ENCODE measurements at regions not wholly inside any gene's neighbourhood (a gene's known extent, or its start where the extent isn't known, plus 50 kb on each side); places are given as distances from the start of the nearest gene placed in this dataset.
A peak's percentile ranks its signal among the peaks of the same experiment; 100 is the strongest.

DNA sequence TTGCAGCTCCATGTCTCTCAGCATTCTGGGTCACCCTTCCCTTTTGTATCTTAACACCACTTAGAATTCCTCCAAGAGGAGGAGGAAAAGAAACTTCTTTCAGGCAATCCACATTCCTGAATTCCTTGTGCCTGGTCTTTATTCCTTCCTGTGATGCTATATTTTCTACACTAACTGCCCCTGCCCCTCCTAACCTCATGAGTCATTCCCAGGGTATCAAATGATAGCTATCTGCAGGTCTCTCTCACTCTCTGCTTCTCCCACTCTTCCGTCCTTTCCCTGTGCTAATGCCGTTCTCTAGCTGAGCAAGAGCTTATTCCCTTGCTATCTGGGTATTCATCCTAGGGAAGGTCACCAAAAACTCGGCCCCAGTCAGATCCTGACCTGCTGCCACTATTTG is 395.0 kb upstream of the TCF4 start (continued):
- TF ChIP-seq, protein P1, sequence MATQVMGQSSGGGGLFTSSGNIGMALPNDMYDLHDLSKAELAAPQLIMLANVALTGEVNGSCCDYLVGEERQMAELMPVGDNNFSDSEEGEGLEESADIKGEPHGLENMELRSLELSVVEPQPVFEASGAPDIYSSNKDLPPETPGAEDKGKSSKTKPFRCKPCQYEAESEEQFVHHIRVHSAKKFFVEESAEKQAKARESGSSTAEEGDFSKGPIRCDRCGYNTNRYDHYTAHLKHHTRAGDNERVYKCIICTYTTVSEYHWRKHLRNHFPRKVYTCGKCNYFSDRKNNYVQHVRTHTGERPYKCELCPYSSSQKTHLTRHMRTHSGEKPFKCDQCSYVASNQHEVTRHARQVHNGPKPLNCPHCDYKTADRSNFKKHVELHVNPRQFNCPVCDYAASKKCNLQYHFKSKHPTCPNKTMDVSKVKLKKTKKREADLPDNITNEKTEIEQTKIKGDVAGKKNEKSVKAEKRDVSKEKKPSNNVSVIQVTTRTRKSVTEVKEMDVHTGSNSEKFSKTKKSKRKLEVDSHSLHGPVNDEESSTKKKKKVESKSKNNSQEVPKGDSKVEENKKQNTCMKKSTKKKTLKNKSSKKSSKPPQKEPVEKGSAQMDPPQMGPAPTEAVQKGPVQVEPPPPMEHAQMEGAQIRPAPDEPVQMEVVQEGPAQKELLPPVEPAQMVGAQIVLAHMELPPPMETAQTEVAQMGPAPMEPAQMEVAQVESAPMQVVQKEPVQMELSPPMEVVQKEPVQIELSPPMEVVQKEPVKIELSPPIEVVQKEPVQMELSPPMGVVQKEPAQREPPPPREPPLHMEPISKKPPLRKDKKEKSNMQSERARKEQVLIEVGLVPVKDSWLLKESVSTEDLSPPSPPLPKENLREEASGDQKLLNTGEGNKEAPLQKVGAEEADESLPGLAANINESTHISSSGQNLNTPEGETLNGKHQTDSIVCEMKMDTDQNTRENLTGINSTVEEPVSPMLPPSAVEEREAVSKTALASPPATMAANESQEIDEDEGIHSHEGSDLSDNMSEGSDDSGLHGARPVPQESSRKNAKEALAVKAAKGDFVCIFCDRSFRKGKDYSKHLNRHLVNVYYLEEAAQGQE (IDR thresholded peaks at IDR 0.05; ENCODE audit: borderline replicate concordance) = no peak
- TF ChIP-seq, protein P1 (CRISPR knock-in tag; IDR thresholded peaks at IDR 0.05; ENCODE audit: low read depth) = no peak
- TF ChIP-seq, protein P2, sequence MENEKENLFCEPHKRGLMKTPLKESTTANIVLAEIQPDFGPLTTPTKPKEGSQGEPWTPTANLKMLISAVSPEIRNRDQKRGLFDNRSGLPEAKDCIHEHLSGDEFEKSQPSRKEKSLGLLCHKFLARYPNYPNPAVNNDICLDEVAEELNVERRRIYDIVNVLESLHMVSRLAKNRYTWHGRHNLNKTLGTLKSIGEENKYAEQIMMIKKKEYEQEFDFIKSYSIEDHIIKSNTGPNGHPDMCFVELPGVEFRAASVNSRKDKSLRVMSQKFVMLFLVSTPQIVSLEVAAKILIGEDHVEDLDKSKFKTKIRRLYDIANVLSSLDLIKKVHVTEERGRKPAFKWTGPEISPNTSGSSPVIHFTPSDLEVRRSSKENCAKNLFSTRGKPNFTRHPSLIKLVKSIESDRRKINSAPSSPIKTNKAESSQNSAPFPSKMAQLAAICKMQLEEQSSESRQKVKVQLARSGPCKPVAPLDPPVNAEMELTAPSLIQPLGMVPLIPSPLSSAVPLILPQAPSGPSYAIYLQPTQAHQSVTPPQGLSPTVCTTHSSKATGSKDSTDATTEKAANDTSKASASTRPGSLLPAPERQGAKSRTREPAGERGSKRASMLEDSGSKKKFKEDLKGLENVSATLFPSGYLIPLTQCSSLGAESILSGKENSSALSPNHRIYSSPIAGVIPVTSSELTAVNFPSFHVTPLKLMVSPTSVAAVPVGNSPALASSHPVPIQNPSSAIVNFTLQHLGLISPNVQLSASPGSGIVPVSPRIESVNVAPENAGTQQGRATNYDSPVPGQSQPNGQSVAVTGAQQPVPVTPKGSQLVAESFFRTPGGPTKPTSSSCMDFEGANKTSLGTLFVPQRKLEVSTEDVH (IDR thresholded peaks at IDR 0.05; ENCODE audit: low read depth, partially characterized antibody) = no peak
- TF ChIP-seq JUND (IDR thresholded peaks at IDR 0.05; ENCODE audit: borderline replicate concordance, low read depth, low read length) (peak; percentile 94), JUND (tag; IDR thresholded peaks at IDR 0.05; ENCODE audit: borderline replicate concordance, low read depth, low read length) (peak; percentile 94; the same call in 2 of the 3 replicates), ZEB2 (IDR thresholded peaks at IDR 0.05) (peak; percentile 47; the same call in 1 of the 2 replicates)
- TF ChIP-seq, protein P3, sequence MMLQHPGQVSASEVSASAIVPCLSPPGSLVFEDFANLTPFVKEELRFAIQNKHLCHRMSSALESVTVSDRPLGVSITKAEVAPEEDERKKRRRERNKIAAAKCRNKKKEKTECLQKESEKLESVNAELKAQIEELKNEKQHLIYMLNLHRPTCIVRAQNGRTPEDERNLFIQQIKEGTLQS (IDR thresholded peaks at IDR 0.05) = peak; percentile 75
- TF ChIP-seq, protein P3 (CRISPR knock-in tag; conservative IDR thresholded peaks at IDR 0.05) = no peak
- TF ChIP-seq, protein P4, sequence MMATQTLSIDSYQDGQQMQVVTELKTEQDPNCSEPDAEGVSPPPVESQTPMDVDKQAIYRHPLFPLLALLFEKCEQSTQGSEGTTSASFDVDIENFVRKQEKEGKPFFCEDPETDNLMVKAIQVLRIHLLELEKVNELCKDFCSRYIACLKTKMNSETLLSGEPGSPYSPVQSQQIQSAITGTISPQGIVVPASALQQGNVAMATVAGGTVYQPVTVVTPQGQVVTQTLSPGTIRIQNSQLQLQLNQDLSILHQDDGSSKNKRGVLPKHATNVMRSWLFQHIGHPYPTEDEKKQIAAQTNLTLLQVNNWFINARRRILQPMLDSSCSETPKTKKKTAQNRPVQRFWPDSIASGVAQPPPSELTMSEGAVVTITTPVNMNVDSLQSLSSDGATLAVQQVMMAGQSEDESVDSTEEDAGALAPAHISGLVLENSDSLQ (IDR thresholded peaks at IDR 0.05) = no peak
